ENCODE measurements at regions not wholly inside any gene's neighbourhood (a gene's known extent, or its start where the extent isn't known, plus 50 kb on each side); places are given as distances from the start of the nearest gene placed in this dataset.

- Histone ChIP-seq H3K36me3 (ENCODE audit: control insufficient read depth in 2 of 2, extremely low read depth in 1 of 2, insufficient read depth in 2 of 2, low read length in 2 of 2) (no peaks in the 10 kb centered on the region), H3K4me3 (ENCODE audit: control insufficient read depth in 2 of 3, extremely low read depth in 1 of 3, insufficient read depth in 2 of 3, low read depth in 1 of 3, low read length in 3 of 3) (no peak overlapping the region), H2AFZ (ENCODE audit: control insufficient read depth, low read length) (no peak overlapping the region), H3K4me2 (ENCODE audit: control insufficient read depth, extremely low read depth, insufficient read depth, low read depth, low read length) (no peak overlapping the region), H3K9me1 (ENCODE audit: control insufficient read depth, extremely low read depth, insufficient read depth, low read length) (no peaks in the 10 kb centered on the region), H3K79me2 (ENCODE audit: control insufficient read depth, insufficient read depth, low read length) (no peaks in the 10 kb centered on the region), H3K27ac (ENCODE audit: control insufficient read depth, insufficient read depth, low read length) (no peak overlapping the region), H3K27me3 (ENCODE audit: control insufficient read depth, extremely low read depth, insufficient read depth, low read length) (no peaks in the 10 kb centered on the region), H3K9me3 (ENCODE audit: control insufficient read depth, low read depth, low read length) (no peaks in the 10 kb centered on the region), H4K20me1 (ENCODE audit: control insufficient read depth, extremely low read depth, insufficient read depth, low read length) (no peaks in the 10 kb centered on the region), H3K9ac (ENCODE audit: control insufficient read depth, extremely low read depth, insufficient read depth, low read length) (no peak overlapping the region), H3K4me1 (ENCODE audit: control insufficient read depth, extremely low read depth, insufficient read depth, low read length) (no peaks in the 10 kb centered on the region)
- no peak for TF ChIP-seq CTCF (optimal IDR thresholded peaks at IDR 0.05 in 1 of 3, IDR thresholded peaks at IDR 0.05 in 1 of 3, conservative IDR thresholded peaks at IDR 0.05 in 1 of 3; ENCODE audit: extremely low read depth in 1 of 3, insufficient read depth in 2 of 3, low read length in 3 of 3)
- no peak for TF ChIP-seq EZH2 (IDR thresholded peaks at IDR 0.05; ENCODE audit: low read length)
- FAIRE-seq (no peak), DNase-seq (ENCODE audit: low read depth, low spot score) (no peak)
- dilution Hi-C loops (cut with MboI; ENCODE audit: extremely low pct_ligation_motif_present, low sequenced_read_pairs): no loop called here
These were observed 464.9 kb downstream of the RPS29 start for GRCh38 chr14:49121246-49121645.

- Histone ChIP-seq H4K20me1 (ENCODE audit: control insufficient read depth, extremely low read depth, insufficient read depth, low read length) (no peaks in the 10 kb centered on the region), H3K9me3 (ENCODE audit: control insufficient read depth, low read depth, low read length) (no peaks in the 10 kb centered on the region), H3K27ac (ENCODE audit: control insufficient read depth, insufficient read depth, low read length) (no peak overlapping the region), H3K4me3 (ENCODE audit: control insufficient read depth in 2 of 3, extremely low read depth in 1 of 3, insufficient read depth in 2 of 3, low read depth in 1 of 3, low read length in 3 of 3) (no peak overlapping the region), H3K9me1 (ENCODE audit: control insufficient read depth, extremely low read depth, insufficient read depth, low read length) (no peaks in the 10 kb centered on the region), H3K79me2 (ENCODE audit: control insufficient read depth, insufficient read depth, low read length) (no peaks in the 10 kb centered on the region), H3K27me3 (ENCODE audit: control insufficient read depth, extremely low read depth, insufficient read depth, low read length) (no peaks in the 10 kb centered on the region), H3K4me2 (ENCODE audit: control insufficient read depth, extremely low read depth, insufficient read depth, low read depth, low read length) (no peak overlapping the region), H2AFZ (ENCODE audit: control insufficient read depth, low read length) (no peak overlapping the region), H3K9ac (ENCODE audit: control insufficient read depth, extremely low read depth, insufficient read depth, low read length) (no peak overlapping the region), H3K4me1 (ENCODE audit: control insufficient read depth, extremely low read depth, insufficient read depth, low read length) (no peaks in the 10 kb centered on the region), H3K36me3 (ENCODE audit: control insufficient read depth in 2 of 2, extremely low read depth in 1 of 2, insufficient read depth in 2 of 2, low read length in 2 of 2) (no peaks in the 10 kb centered on the region)
- FAIRE-seq (no peak), DNase-seq (ENCODE audit: low read depth, low spot score) (no peak)
- TF ChIP-seq EZH2 (IDR thresholded peaks at IDR 0.05; ENCODE audit: low read length) (no peak), CTCF (optimal IDR thresholded peaks at IDR 0.05 in 1 of 3, IDR thresholded peaks at IDR 0.05 in 1 of 3, conservative IDR thresholded peaks at IDR 0.05 in 1 of 3; ENCODE audit: extremely low read depth in 1 of 3, insufficient read depth in 2 of 3, low read length in 3 of 3) (no peak)
- dilution Hi-C loops (cut with MboI; ENCODE audit: extremely low pct_ligation_motif_present, low sequenced_read_pairs): no loop called here
These were observed 471.9 kb downstream of the RPS29 start for GRCh38 chr14:49114161-49114893.
